H9 (cell line): ENCODE measurements at regions not wholly inside any gene's neighbourhood (a gene's known extent, or its start where the extent isn't known, plus 50 kb on each side); places are given as distances from the start of the nearest gene placed in this dataset.

ENCODE experiments used
- DNase-seq: peaks from one replicate; pipeline ENCODE4 v3.0.0-alpha.2; 2017
- H2AFZ ChIP-seq: one replicate; pipeline ENCODE4 v1.6.1; 2013; ENCODE audit warnings: mild to moderate bottlenecking, low read length, control low read depth, moderate library complexity
- H2AK5ac ChIP-seq: 2 replicates; pipeline ENCODE4 v1.6.1; 2013; ENCODE audit warnings: low read length, control low read depth, mixed read lengths; ENCODE audit not compliant: insufficient read length
- H2BK120ac ChIP-seq: one replicate; pipeline ENCODE4 v1.6.1; 2013; ENCODE audit warnings: low read depth, mild to moderate bottlenecking, low read length, control low read depth, inconsistent platforms; ENCODE audit not compliant: poor library complexity, severe bottlenecking
- H2BK12ac ChIP-seq: 2 replicates; pipeline ENCODE4 v1.6.1; 2013; ENCODE audit warnings: low read length, control low read depth, mixed read lengths, low read depth; ENCODE audit not compliant: insufficient read length
- H2BK15ac ChIP-seq: 2 replicates; pipeline ENCODE4 v1.6.1; 2013; ENCODE audit warnings: low read depth, low read length, control low read depth
- H2BK20ac ChIP-seq: one replicate; pipeline ENCODE4 v1.6.1; 2013; ENCODE audit warnings: low read depth, mild to moderate bottlenecking, low read length, control low read depth, inconsistent platforms; ENCODE audit not compliant: poor library complexity, severe bottlenecking
- H2BK5ac ChIP-seq: 2 replicates; pipeline ENCODE4 v1.6.1; 2013; ENCODE audit warnings: low read length, control low read depth, mixed read lengths; ENCODE audit not compliant: insufficient read length
- H3K14ac ChIP-seq: 2 replicates; pipeline ENCODE4 v1.6.1; 2013; ENCODE audit warnings: low read length, control low read depth; ENCODE audit not compliant: insufficient read depth
- H3K18ac ChIP-seq: 2 replicates; pipeline ENCODE4 v1.6.1; 2013; ENCODE audit warnings: low read depth, mild to moderate bottlenecking, mixed read lengths, low read length, control low read depth; ENCODE audit not compliant: insufficient read length
- H3K23ac ChIP-seq: 2 replicates; pipeline ENCODE4 v1.6.1; 2013; ENCODE audit warnings: low read length, control low read depth, mixed read lengths, low read depth; ENCODE audit not compliant: insufficient read length
- H3K23me2 ChIP-seq: 2 replicates; pipeline ENCODE4 v1.6.1; 2013; ENCODE audit warnings: low read depth, mild to moderate bottlenecking, mixed read lengths, low read length, control low read depth; ENCODE audit not compliant: insufficient read length, poor library complexity, severe bottlenecking
- H3K27ac ChIP-seq: 2 replicates; pipeline ENCODE4 v1.5.1; 2013; ENCODE audit warnings: low read length, control low read depth, mixed read lengths, low read depth; ENCODE audit not compliant: insufficient read length
- H3K27me3 ChIP-seq: 2 replicates; pipeline ENCODE4 v1.6.1; 2013; ENCODE audit warnings: low read length, control low read depth, inconsistent platforms; ENCODE audit not compliant: insufficient read depth
- H3K4ac ChIP-seq: 2 replicates; pipeline ENCODE4 v1.6.1; 2013; ENCODE audit warnings: low read depth, mild to moderate bottlenecking, control low read depth, inconsistent platforms, low read length, moderate library complexity
- H3K4me1 ChIP-seq: 2 replicates; pipeline ENCODE4 v1.6.1; 2013; ENCODE audit warnings: low read length, control low read depth, inconsistent platforms; ENCODE audit not compliant: insufficient read depth
- H3K4me2 ChIP-seq: 2 replicates; pipeline ENCODE4 v1.6.1; 2013; ENCODE audit warnings: low read length, control low read depth, mixed read lengths; ENCODE audit not compliant: insufficient read length, insufficient read depth
- H3K56ac ChIP-seq: 2 replicates; pipeline ENCODE4 v1.6.1; 2013; ENCODE audit warnings: low read depth, mild to moderate bottlenecking, mixed read lengths, low read length, control low read depth; ENCODE audit not compliant: insufficient read length
- H3K79me1 ChIP-seq: 2 replicates; pipeline ENCODE4 v1.6.1; 2013; ENCODE audit warnings: low read depth, mild to moderate bottlenecking, moderate library complexity, low read length, control low read depth, inconsistent platforms; ENCODE audit not compliant: insufficient read depth, poor library complexity, severe bottlenecking
- H3K79me2 ChIP-seq: 2 replicates; pipeline ENCODE4 v1.6.1; 2013; ENCODE audit warnings: low read length, control low read depth, inconsistent platforms; ENCODE audit not compliant: insufficient read depth
- H3K9ac ChIP-seq: 2 replicates; pipeline ENCODE4 v1.6.1; 2013; ENCODE audit warnings: low read length, control low read depth, mixed read lengths; ENCODE audit not compliant: insufficient read length; ENCODE audit errors: extremely low read depth
- H3K9me3 ChIP-seq: one replicate; pipeline ENCODE4 v1.6.1; 2013; ENCODE audit warnings: low read depth, low read length, inconsistent platforms; ENCODE audit not compliant: control insufficient read depth
- H3T11ph ChIP-seq: one replicate; pipeline ENCODE4 v1.6.1; 2013; ENCODE audit warnings: mild to moderate bottlenecking, low read length, control low read depth, inconsistent platforms
- H4K20me1 ChIP-seq: one replicate; pipeline ENCODE4 v1.6.1; 2013; ENCODE audit not compliant: control insufficient read depth, insufficient read length, insufficient read depth
- H4K5ac ChIP-seq: 2 replicates; pipeline ENCODE4 v1.6.1; 2013; ENCODE audit warnings: low read depth, mild to moderate bottlenecking, mixed read lengths, low read length, control low read depth; ENCODE audit not compliant: insufficient read length
- H4K8ac ChIP-seq: replicated peaks from 2 replicates; pipeline ENCODE4 v1.6.1; 2013; ENCODE audit warnings: low read length, control low read depth, mixed read lengths, low read depth; ENCODE audit not compliant: insufficient read length
- H4K91ac ChIP-seq: 2 replicates; pipeline ENCODE4 v1.6.1; 2013; ENCODE audit warnings: low read depth, mild to moderate bottlenecking, moderate library complexity, mixed read lengths, low read length, control low read depth; ENCODE audit not compliant: insufficient read length
- H3K27ac Mint-ChIP-seq, 3 experiments: 2 replicates in 2 of 3; 3 replicates in 1 of 3; pipeline ENCODE4 v1.8.0; 2020 to 2021; ENCODE audit warnings: mixed read lengths in 3 of 3, mild to moderate bottlenecking in 1 of 3, moderate library complexity in 1 of 3
- H3K27me3 Mint-ChIP-seq: 2 replicates; pipeline ENCODE4 v1.8.0; 2021; ENCODE audit warnings: low read depth, mild to moderate bottlenecking, moderate library complexity, mixed read lengths
- H3K36me3 Mint-ChIP-seq, 3 experiments: 2 replicates in 2 of 3; 3 replicates in 1 of 3; pipeline ENCODE4 v1.8.0; 2020 to 2021; ENCODE audit warnings: low read depth in 3 of 3, mixed read lengths in 3 of 3; ENCODE audit not compliant: insufficient read depth in 1 of 3
- H3K4me1 Mint-ChIP-seq, 2 experiments: 2 replicates each; pipeline ENCODE4 v1.8.0; 2020; ENCODE audit warnings: mixed read lengths in 2 of 2
- H3K4me3 Mint-ChIP-seq, 2 experiments: 2 replicates in 1 of 2; 3 replicates in 1 of 2; pipeline ENCODE4 v1.8.0; 2020 to 2021; ENCODE audit warnings: mild to moderate bottlenecking in 2 of 2, mixed read lengths in 2 of 2, moderate library complexity in 1 of 2
- H3K9me3 Mint-ChIP-seq, 2 experiments: 2 replicates in 1 of 2; 3 replicates in 1 of 2; pipeline ENCODE4 v1.8.0; 2020; ENCODE audit warnings: mild to moderate bottlenecking in 2 of 2, mixed read lengths in 2 of 2, moderate library complexity in 1 of 2
- WGBS: extraction: QIAGEN DNeasy Blood & Tissue Kit; methylation state at CpG from one replicate; pipeline ENCODE4 v1.1.7; 2013; ENCODE audit warnings: missing lambda C conversion rate, low lambda C conversion rate, mixed read lengths; ENCODE audit not compliant: insufficient read length; ENCODE audit errors: extremely low coverage; 5-methylcytosine and 5-hydroxymethylcytosine counted together
- TF ChIP-seq, protein P1 (sequence below): fragments of 200-600 bp; sonication (generic); conservative IDR thresholded peaks from 3 replicates; pipeline ENCODE4 v1.8.0; 2021; ENCODE audit warnings: antibody characterized with exemption, mild to moderate bottlenecking

DNA sequence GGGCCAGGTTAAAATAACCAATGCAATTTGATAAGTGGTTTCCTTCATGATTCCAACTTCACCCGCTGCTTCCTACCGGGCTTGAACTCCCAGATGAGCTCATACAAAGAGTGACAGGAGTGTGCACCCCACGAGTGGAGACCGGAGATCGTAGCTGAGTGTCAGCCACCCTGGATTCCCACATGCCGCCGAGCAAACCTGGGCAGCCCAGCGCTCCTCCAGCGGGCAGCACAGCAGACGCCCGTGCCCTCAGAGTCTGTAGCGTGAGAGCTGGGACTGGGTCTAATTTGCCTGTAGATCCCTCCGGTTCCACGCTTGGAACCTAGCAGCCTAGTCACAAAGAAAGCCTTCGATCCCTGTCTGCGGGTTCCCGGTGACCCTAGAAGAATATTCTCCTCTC, 476.1 kb upstream of the MGMT start:
- no peak overlapping the region for H4K8ac ChIP-seq
- no peak overlapping the region for H3K23ac ChIP-seq
- Mint-ChIP-seq H3K9me3 (peaks cover 0 to 4% of the 10 kb centered on the region in 2 experiments; a peak in 1 of 5 replicates), H3K4me1 (peaks cover 9 to 15% of the 10 kb centered on the region in 2 experiments), H3K27me3 (no peaks in the 10 kb centered on the region), H3K27ac (no peak overlapping the region), H3K36me3 (no peaks in the 10 kb centered on the region), H3K4me3 (no peak overlapping the region)
- TF ChIP-seq, protein P1, sequence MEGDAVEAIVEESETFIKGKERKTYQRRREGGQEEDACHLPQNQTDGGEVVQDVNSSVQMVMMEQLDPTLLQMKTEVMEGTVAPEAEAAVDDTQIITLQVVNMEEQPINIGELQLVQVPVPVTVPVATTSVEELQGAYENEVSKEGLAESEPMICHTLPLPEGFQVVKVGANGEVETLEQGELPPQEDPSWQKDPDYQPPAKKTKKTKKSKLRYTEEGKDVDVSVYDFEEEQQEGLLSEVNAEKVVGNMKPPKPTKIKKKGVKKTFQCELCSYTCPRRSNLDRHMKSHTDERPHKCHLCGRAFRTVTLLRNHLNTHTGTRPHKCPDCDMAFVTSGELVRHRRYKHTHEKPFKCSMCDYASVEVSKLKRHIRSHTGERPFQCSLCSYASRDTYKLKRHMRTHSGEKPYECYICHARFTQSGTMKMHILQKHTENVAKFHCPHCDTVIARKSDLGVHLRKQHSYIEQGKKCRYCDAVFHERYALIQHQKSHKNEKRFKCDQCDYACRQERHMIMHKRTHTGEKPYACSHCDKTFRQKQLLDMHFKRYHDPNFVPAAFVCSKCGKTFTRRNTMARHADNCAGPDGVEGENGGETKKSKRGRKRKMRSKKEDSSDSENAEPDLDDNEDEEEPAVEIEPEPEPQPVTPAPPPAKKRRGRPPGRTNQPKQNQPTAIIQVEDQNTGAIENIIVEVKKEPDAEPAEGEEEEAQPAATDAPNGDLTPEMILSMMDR = no peak
- no peaks in the 10 kb centered on the region for H3K4me1 ChIP-seq
- H4K5ac ChIP-seq = no peak overlapping the region
- no peaks in the 10 kb centered on the region for H3K79me2 ChIP-seq
- H2AK5ac ChIP-seq = no peak overlapping the region
- WGBS = no CpG with 5 or more reads among the region's 17 CpGs
- no peaks in the 10 kb centered on the region for H4K20me1 ChIP-seq
- H3K27ac ChIP-seq = no peak overlapping the region
- no peak overlapping the region for H3K9ac ChIP-seq
- H3K23me2 ChIP-seq = no peaks in the 10 kb centered on the region
- H3K9me3 ChIP-seq = no peaks in the 10 kb centered on the region
- H3K14ac ChIP-seq = no peak overlapping the region
- no peak overlapping the region for H2BK12ac ChIP-seq
- H2BK20ac ChIP-seq = no peak overlapping the region
- no peak overlapping the region for H3T11ph ChIP-seq
- no peak overlapping the region for H3K18ac ChIP-seq
- no peaks in the 10 kb centered on the region for H3K27me3 ChIP-seq
- no peak overlapping the region for H3K56ac ChIP-seq
- DNase-seq = no peak
- no peak overlapping the region for H2BK120ac ChIP-seq
- H2BK15ac ChIP-seq = no peak overlapping the region
- H4K91ac ChIP-seq = no peak overlapping the region
- H2AFZ ChIP-seq = no peak overlapping the region
- H2BK5ac ChIP-seq = no peak overlapping the region
- H3K79me1 ChIP-seq = no peaks in the 10 kb centered on the region
- no peak overlapping the region for H3K4ac ChIP-seq
- no peak overlapping the region for H3K4me2 ChIP-seq
